HCT116 (cell line): ENCODE measurements at regions not wholly inside any gene's neighbourhood (a gene's known extent, or its start where the extent isn't known, plus 50 kb on each side); places are given as distances from the start of the nearest gene placed in this dataset.

Experiments
- EZH2 ChIP-seq: fragments of 200-600 bp; sonication (generic); IDR thresholded peaks from 2 replicates; pipeline ENCODE4 v1.6.1; 2017; ENCODE audit warnings: antibody characterized with exemption, mixed run types
- EZH2phosphoT487 ChIP-seq: fragments of 200-600 bp; IDR thresholded peaks from 2 replicates; pipeline ENCODE4 v1.6.1; 2018; ENCODE audit warnings: antibody characterized with exemption, borderline replicate concordance
- POLR2A ChIP-seq: IDR thresholded peaks from 2 replicates; pipeline ENCODE4 v1.7.0; 2011; ENCODE audit warnings: borderline replicate concordance; ENCODE audit not compliant: insufficient read depth, insufficient read length; ENCODE audit errors: extremely low read depth
- TF ChIP-seq, protein P1 (sequence below), 3 experiments: fragments of 200-600 bp in 1 of 3; sonication (generic) in 1 of 3; IDR thresholded peaks in 2 of 3; conservative IDR thresholded peaks in 1 of 3; 2 replicates each; pipeline ENCODE4 v1.5.1; 2012 to 2017; ENCODE audit warnings: low read depth in 2 of 3, low read length in 2 of 3, antibody characterized with exemption in 1 of 3, borderline replicate concordance in 1 of 3, control low read depth in 1 of 3, mild to moderate bottlenecking in 1 of 3, mixed read lengths in 1 of 3, mixed run types in 1 of 3, moderate library complexity in 1 of 3; ENCODE audit not compliant: insufficient read depth in 1 of 3
- TF ChIP-seq, protein P2 (sequence below): IDR thresholded peaks from 2 replicates; pipeline ENCODE4 v1.6.1; 2012

DNA sequence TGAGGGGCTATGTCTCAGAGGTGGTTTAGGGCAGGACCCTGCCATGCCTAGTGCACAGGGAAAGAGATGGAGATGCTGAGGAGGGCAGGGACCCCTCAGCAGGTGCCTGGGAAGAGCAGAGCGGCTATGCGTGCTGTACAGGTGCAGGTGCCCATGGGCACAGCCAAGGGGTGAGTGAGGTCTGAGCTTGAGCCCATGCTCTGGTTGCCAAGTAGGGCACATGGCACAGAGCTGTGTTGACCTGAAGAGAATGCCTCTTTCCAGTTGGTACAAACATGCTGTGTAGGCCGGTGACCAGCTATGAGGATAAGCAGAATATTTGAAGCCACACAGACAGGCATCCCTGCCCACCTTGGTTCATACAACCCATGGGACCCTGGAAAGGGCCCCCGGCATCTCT lies 65.8 kb upstream of the NECTIN1 start:
- TF ChIP-seq, protein P1, sequence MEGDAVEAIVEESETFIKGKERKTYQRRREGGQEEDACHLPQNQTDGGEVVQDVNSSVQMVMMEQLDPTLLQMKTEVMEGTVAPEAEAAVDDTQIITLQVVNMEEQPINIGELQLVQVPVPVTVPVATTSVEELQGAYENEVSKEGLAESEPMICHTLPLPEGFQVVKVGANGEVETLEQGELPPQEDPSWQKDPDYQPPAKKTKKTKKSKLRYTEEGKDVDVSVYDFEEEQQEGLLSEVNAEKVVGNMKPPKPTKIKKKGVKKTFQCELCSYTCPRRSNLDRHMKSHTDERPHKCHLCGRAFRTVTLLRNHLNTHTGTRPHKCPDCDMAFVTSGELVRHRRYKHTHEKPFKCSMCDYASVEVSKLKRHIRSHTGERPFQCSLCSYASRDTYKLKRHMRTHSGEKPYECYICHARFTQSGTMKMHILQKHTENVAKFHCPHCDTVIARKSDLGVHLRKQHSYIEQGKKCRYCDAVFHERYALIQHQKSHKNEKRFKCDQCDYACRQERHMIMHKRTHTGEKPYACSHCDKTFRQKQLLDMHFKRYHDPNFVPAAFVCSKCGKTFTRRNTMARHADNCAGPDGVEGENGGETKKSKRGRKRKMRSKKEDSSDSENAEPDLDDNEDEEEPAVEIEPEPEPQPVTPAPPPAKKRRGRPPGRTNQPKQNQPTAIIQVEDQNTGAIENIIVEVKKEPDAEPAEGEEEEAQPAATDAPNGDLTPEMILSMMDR (IDR thresholded peaks at IDR 0.05 in 2 of 3, conservative IDR thresholded peaks at IDR 0.05 in 1 of 3; ENCODE audit: borderline replicate concordance in 1 of 3, insufficient read depth in 1 of 3, low read depth in 2 of 3, low read length in 2 of 3) = no peak
- TF ChIP-seq POLR2A (no peak), EZH2 (no peak), EZH2phosphoT487 (no peak)
- TF ChIP-seq, protein P2, sequence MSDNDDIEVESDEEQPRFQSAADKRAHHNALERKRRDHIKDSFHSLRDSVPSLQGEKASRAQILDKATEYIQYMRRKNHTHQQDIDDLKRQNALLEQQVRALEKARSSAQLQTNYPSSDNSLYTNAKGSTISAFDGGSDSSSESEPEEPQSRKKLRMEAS = no peak
